ENCODE measurements at regions not wholly inside any gene's neighbourhood (a gene's known extent, or its start where the extent isn't known, plus 50 kb on each side); places are given as distances from the start of the nearest gene placed in this dataset.

- no CpG with 5 or more reads among the region's 4 CpGs for WGBS (ENCODE audit: extremely low coverage, insufficient coverage, insufficient read length)
- no peaks in the 10 kb centered on the region for H3K4me1 ChIP-seq (ENCODE audit: control insufficient read depth in 1 of 2, insufficient read depth in 2 of 2, low read length in 2 of 2)
These were observed 57.9 kb upstream of the EPC2 start for GRCh38 chr2:148586522-148587128.

GRCh38 chr2:148590612-148591011, 53.9 kb upstream of the EPC2 start:
- H2BK12ac ChIP-seq (ENCODE audit: low read length): no peak overlapping the region
- H2BK5ac ChIP-seq (ENCODE audit: low read depth, low read length, poor library complexity): no peak overlapping the region
- H2BK120ac ChIP-seq (ENCODE audit: insufficient read depth, low read length, poor library complexity): no peak overlapping the region
- H3K27ac ChIP-seq (ENCODE audit: low read depth, low read length): no peak overlapping the region
- no peak overlapping the region for H3K4me3 ChIP-seq (ENCODE audit: low read depth, low read length)
- H3K9ac ChIP-seq (ENCODE audit: low read length): no peak overlapping the region
- no peaks in the 10 kb centered on the region for H3K79me1 ChIP-seq (ENCODE audit: low read length)
- H3K27me3 ChIP-seq (ENCODE audit: insufficient read depth, low read length): no peaks in the 10 kb centered on the region
- H2AFZ ChIP-seq (ENCODE audit: insufficient read depth, low read length, poor library complexity): no peak overlapping the region
- H3K36me3 ChIP-seq (ENCODE audit: control insufficient read depth in 1 of 2, insufficient read depth in 2 of 2, low read length in 2 of 2): no peaks in the 10 kb centered on the region
- H3K79me2 ChIP-seq (ENCODE audit: control insufficient read depth, insufficient read depth, low read length, poor library complexity): no peaks in the 10 kb centered on the region
- no peak overlapping the region for H4K91ac ChIP-seq (ENCODE audit: low read depth, low read length)
- no peaks in the 10 kb centered on the region for H3K4me1 ChIP-seq (ENCODE audit: control insufficient read depth in 1 of 2, insufficient read depth in 2 of 2, low read length in 2 of 2)
- H3K14ac ChIP-seq (ENCODE audit: low read length): no peak overlapping the region
- H3K18ac ChIP-seq (ENCODE audit: low read length): no peak overlapping the region
- no peak overlapping the region for H4K12ac ChIP-seq (ENCODE audit: low read depth, low read length)
- no peak overlapping the region for H3K23ac ChIP-seq (ENCODE audit: low read length)
- no peak overlapping the region for H3K4ac ChIP-seq (ENCODE audit: low read depth, low read length)
- WGBS (ENCODE audit: extremely low coverage, insufficient coverage, insufficient read length): no CpG with 5 or more reads among the region's 2 CpGs
- H3K9me3 ChIP-seq (ENCODE audit: insufficient read depth, low read depth, low read length): no peaks in the 10 kb centered on the region
- H3K4me2 ChIP-seq (ENCODE audit: low read length): no peak overlapping the region
- H4K8ac ChIP-seq (ENCODE audit: low read depth, low read length): no peak overlapping the region
- H2AK5ac ChIP-seq (ENCODE audit: low read length): no peak overlapping the region
- DNase-seq: no peak

More at GRCh38 chr2:148586522-148587128, 57.9 kb upstream of the EPC2 start:
- DNase-seq: no peak
- no peak overlapping the region for H2BK5ac ChIP-seq (ENCODE audit: low read depth, low read length, poor library complexity)
- no peak overlapping the region for H4K8ac ChIP-seq (ENCODE audit: low read depth, low read length)
- no peak overlapping the region for H3K9ac ChIP-seq (ENCODE audit: low read length)
- no peak overlapping the region for H3K4ac ChIP-seq (ENCODE audit: low read depth, low read length)
- H2BK12ac ChIP-seq (ENCODE audit: low read length): no peak overlapping the region
- H4K12ac ChIP-seq (ENCODE audit: low read depth, low read length): no peak overlapping the region
- no peak overlapping the region for H3K23ac ChIP-seq (ENCODE audit: low read length)
- no peak overlapping the region for H2AK5ac ChIP-seq (ENCODE audit: low read length)
- H2BK120ac ChIP-seq (ENCODE audit: insufficient read depth, low read length, poor library complexity): no peak overlapping the region
- no peaks in the 10 kb centered on the region for H3K79me1 ChIP-seq (ENCODE audit: low read length)
- H3K27ac ChIP-seq (ENCODE audit: low read depth, low read length): no peak overlapping the region
- H3K27me3 ChIP-seq (ENCODE audit: insufficient read depth, low read length): no peaks in the 10 kb centered on the region
- H3K9me3 ChIP-seq (ENCODE audit: insufficient read depth, low read depth, low read length): no peaks in the 10 kb centered on the region
- H3K14ac ChIP-seq (ENCODE audit: low read length): no peak overlapping the region
- H3K36me3 ChIP-seq (ENCODE audit: control insufficient read depth in 1 of 2, insufficient read depth in 2 of 2, low read length in 2 of 2): no peaks in the 10 kb centered on the region
- no peak overlapping the region for H2AFZ ChIP-seq (ENCODE audit: insufficient read depth, low read length, poor library complexity)
- no peak overlapping the region for H3K4me3 ChIP-seq (ENCODE audit: low read depth, low read length)
- no peak overlapping the region for H3K18ac ChIP-seq (ENCODE audit: low read length)
- H3K4me2 ChIP-seq (ENCODE audit: low read length): no peak overlapping the region
- H4K91ac ChIP-seq (ENCODE audit: low read depth, low read length): no peak overlapping the region
- no peaks in the 10 kb centered on the region for H3K79me2 ChIP-seq (ENCODE audit: control insufficient read depth, insufficient read depth, low read length, poor library complexity)

GRCh38 chr2:148592791-148593190, 51.8 kb upstream of the EPC2 start:
- no peak overlapping the region for H4K8ac ChIP-seq (ENCODE audit: low read depth, low read length)
- H4K12ac ChIP-seq (ENCODE audit: low read depth, low read length): no peak overlapping the region
- no peak overlapping the region for H3K23ac ChIP-seq (ENCODE audit: low read length)
- no peak overlapping the region for H2AFZ ChIP-seq (ENCODE audit: insufficient read depth, low read length, poor library complexity)
- no peak overlapping the region for H3K9ac ChIP-seq (ENCODE audit: low read length)
- H3K14ac ChIP-seq (ENCODE audit: low read length): peak overlapping the region; percentile 17
- H3K18ac ChIP-seq (ENCODE audit: low read length): no peak overlapping the region
- no peaks in the 10 kb centered on the region for H3K79me2 ChIP-seq (ENCODE audit: control insufficient read depth, insufficient read depth, low read length, poor library complexity)
- WGBS (ENCODE audit: extremely low coverage, insufficient coverage, insufficient read length): no CpG with 5 or more reads among the region's 3 CpGs
- H3K27me3 ChIP-seq (ENCODE audit: insufficient read depth, low read length): no peaks in the 10 kb centered on the region
- no peak overlapping the region for H4K91ac ChIP-seq (ENCODE audit: low read depth, low read length)
- H3K4me1 ChIP-seq (ENCODE audit: control insufficient read depth in 1 of 2, insufficient read depth in 2 of 2, low read length in 2 of 2): no peaks in the 10 kb centered on the region
- H3K4me2 ChIP-seq (ENCODE audit: low read length): no peak overlapping the region
- no peak overlapping the region for H3K4me3 ChIP-seq (ENCODE audit: low read depth, low read length)
- H3K36me3 ChIP-seq (ENCODE audit: control insufficient read depth in 1 of 2, insufficient read depth in 2 of 2, low read length in 2 of 2): no peaks in the 10 kb centered on the region
- H3K27ac ChIP-seq (ENCODE audit: low read depth, low read length): no peak overlapping the region
- no peak overlapping the region for H2BK12ac ChIP-seq (ENCODE audit: low read length)
- H2AK5ac ChIP-seq (ENCODE audit: low read length): no peak overlapping the region
- DNase-seq: no peak
- H3K4ac ChIP-seq (ENCODE audit: low read depth, low read length): no peak overlapping the region
- H3K79me1 ChIP-seq (ENCODE audit: low read length): no peaks in the 10 kb centered on the region
- H2BK5ac ChIP-seq (ENCODE audit: low read depth, low read length, poor library complexity): no peak overlapping the region
- H3K9me3 ChIP-seq (ENCODE audit: insufficient read depth, low read depth, low read length): no peaks in the 10 kb centered on the region
- H2BK120ac ChIP-seq (ENCODE audit: insufficient read depth, low read length, poor library complexity): no peak overlapping the region

GRCh38 chr2:148593421-148593820, 51.1 kb upstream of the EPC2 start:
- no peak overlapping the region for H4K8ac ChIP-seq (ENCODE audit: low read depth, low read length)
- DNase-seq: peak in 1 of 2 donors; percentile 50
- H4K91ac ChIP-seq (ENCODE audit: low read depth, low read length): no peak overlapping the region
- no peaks in the 10 kb centered on the region for H3K9me3 ChIP-seq (ENCODE audit: insufficient read depth, low read depth, low read length)
- WGBS (ENCODE audit: extremely low coverage, insufficient coverage, insufficient read length): no CpG with 5 or more reads among the region's 4 CpGs
- no peaks in the 10 kb centered on the region for H3K79me2 ChIP-seq (ENCODE audit: control insufficient read depth, insufficient read depth, low read length, poor library complexity)
- no peak overlapping the region for H2AFZ ChIP-seq (ENCODE audit: insufficient read depth, low read length, poor library complexity)
- no peak overlapping the region for H3K4me2 ChIP-seq (ENCODE audit: low read length)
- no peak overlapping the region for H3K9ac ChIP-seq (ENCODE audit: low read length)
- H3K14ac ChIP-seq (ENCODE audit: low read length): no peak overlapping the region
- no peak overlapping the region for H3K18ac ChIP-seq (ENCODE audit: low read length)
- H3K36me3 ChIP-seq (ENCODE audit: control insufficient read depth in 1 of 2, insufficient read depth in 2 of 2, low read length in 2 of 2): no peaks in the 10 kb centered on the region
- no peak overlapping the region for H3K23ac ChIP-seq (ENCODE audit: low read length)
- no peak overlapping the region for H2BK12ac ChIP-seq (ENCODE audit: low read length)
- no peaks in the 10 kb centered on the region for H3K79me1 ChIP-seq (ENCODE audit: low read length)
- H2BK5ac ChIP-seq (ENCODE audit: low read depth, low read length, poor library complexity): no peak overlapping the region
- H3K4me3 ChIP-seq (ENCODE audit: low read depth, low read length): no peak overlapping the region
- H3K4ac ChIP-seq (ENCODE audit: low read depth, low read length): no peak overlapping the region
- no peak overlapping the region for H2BK120ac ChIP-seq (ENCODE audit: insufficient read depth, low read length, poor library complexity)
- H2AK5ac ChIP-seq (ENCODE audit: low read length): no peak overlapping the region
- no peaks in the 10 kb centered on the region for H3K27me3 ChIP-seq (ENCODE audit: insufficient read depth, low read length)
- no peaks in the 10 kb centered on the region for H3K4me1 ChIP-seq (ENCODE audit: control insufficient read depth in 1 of 2, insufficient read depth in 2 of 2, low read length in 2 of 2)
- H4K12ac ChIP-seq (ENCODE audit: low read depth, low read length): no peak overlapping the region
- no peak overlapping the region for H3K27ac ChIP-seq (ENCODE audit: low read depth, low read length)
